H9 (cell line): ENCODE measurements at regions not wholly inside any gene's neighbourhood (a gene's known extent, or its start where the extent isn't known, plus 50 kb on each side); places are given as distances from the start of the nearest gene placed in this dataset.
A peak's percentile ranks its signal among the peaks of the same experiment; 100 is the strongest.
"Not testable (repeated sequence)": the region's sequence is repeated elsewhere in the genome, so short reads cannot be mapped to it uniquely, and the experiment has no call there.

Source experiments
- DNase-seq: peaks from one replicate; pipeline ENCODE4 v3.0.0-alpha.2; 2017
- H2AFZ ChIP-seq: one replicate; pipeline ENCODE4 v1.6.1; 2013; ENCODE audit warnings: mild to moderate bottlenecking, low read length, control low read depth, moderate library complexity
- H2AK5ac ChIP-seq: 2 replicates; pipeline ENCODE4 v1.6.1; 2013; ENCODE audit warnings: low read length, control low read depth, mixed read lengths; ENCODE audit not compliant: insufficient read length
- H2BK120ac ChIP-seq: one replicate; pipeline ENCODE4 v1.6.1; 2013; ENCODE audit warnings: low read depth, mild to moderate bottlenecking, low read length, control low read depth, inconsistent platforms; ENCODE audit not compliant: poor library complexity, severe bottlenecking
- H2BK12ac ChIP-seq: 2 replicates; pipeline ENCODE4 v1.6.1; 2013; ENCODE audit warnings: low read length, control low read depth, mixed read lengths, low read depth; ENCODE audit not compliant: insufficient read length
- H2BK15ac ChIP-seq: 2 replicates; pipeline ENCODE4 v1.6.1; 2013; ENCODE audit warnings: low read depth, low read length, control low read depth
- H2BK20ac ChIP-seq: one replicate; pipeline ENCODE4 v1.6.1; 2013; ENCODE audit warnings: low read depth, mild to moderate bottlenecking, low read length, control low read depth, inconsistent platforms; ENCODE audit not compliant: poor library complexity, severe bottlenecking
- H2BK5ac ChIP-seq: 2 replicates; pipeline ENCODE4 v1.6.1; 2013; ENCODE audit warnings: low read length, control low read depth, mixed read lengths; ENCODE audit not compliant: insufficient read length
- H3K14ac ChIP-seq: 2 replicates; pipeline ENCODE4 v1.6.1; 2013; ENCODE audit warnings: low read length, control low read depth; ENCODE audit not compliant: insufficient read depth
- H3K18ac ChIP-seq: 2 replicates; pipeline ENCODE4 v1.6.1; 2013; ENCODE audit warnings: low read depth, mild to moderate bottlenecking, mixed read lengths, low read length, control low read depth; ENCODE audit not compliant: insufficient read length
- H3K23ac ChIP-seq: 2 replicates; pipeline ENCODE4 v1.6.1; 2013; ENCODE audit warnings: low read length, control low read depth, mixed read lengths, low read depth; ENCODE audit not compliant: insufficient read length
- H3K23me2 ChIP-seq: 2 replicates; pipeline ENCODE4 v1.6.1; 2013; ENCODE audit warnings: low read depth, mild to moderate bottlenecking, mixed read lengths, low read length, control low read depth; ENCODE audit not compliant: insufficient read length, poor library complexity, severe bottlenecking
- H3K27ac ChIP-seq: 2 replicates; pipeline ENCODE4 v1.5.1; 2013; ENCODE audit warnings: low read length, control low read depth, mixed read lengths, low read depth; ENCODE audit not compliant: insufficient read length
- H3K27me3 ChIP-seq: 2 replicates; pipeline ENCODE4 v1.6.1; 2013; ENCODE audit warnings: low read length, control low read depth, inconsistent platforms; ENCODE audit not compliant: insufficient read depth
- H3K4ac ChIP-seq: 2 replicates; pipeline ENCODE4 v1.6.1; 2013; ENCODE audit warnings: low read depth, mild to moderate bottlenecking, control low read depth, inconsistent platforms, low read length, moderate library complexity
- H3K4me1 ChIP-seq: 2 replicates; pipeline ENCODE4 v1.6.1; 2013; ENCODE audit warnings: low read length, control low read depth, inconsistent platforms; ENCODE audit not compliant: insufficient read depth
- H3K4me2 ChIP-seq: 2 replicates; pipeline ENCODE4 v1.6.1; 2013; ENCODE audit warnings: low read length, control low read depth, mixed read lengths; ENCODE audit not compliant: insufficient read length, insufficient read depth
- H3K56ac ChIP-seq: 2 replicates; pipeline ENCODE4 v1.6.1; 2013; ENCODE audit warnings: low read depth, mild to moderate bottlenecking, mixed read lengths, low read length, control low read depth; ENCODE audit not compliant: insufficient read length
- H3K79me1 ChIP-seq: 2 replicates; pipeline ENCODE4 v1.6.1; 2013; ENCODE audit warnings: low read depth, mild to moderate bottlenecking, moderate library complexity, low read length, control low read depth, inconsistent platforms; ENCODE audit not compliant: insufficient read depth, poor library complexity, severe bottlenecking
- H3K79me2 ChIP-seq: 2 replicates; pipeline ENCODE4 v1.6.1; 2013; ENCODE audit warnings: low read length, control low read depth, inconsistent platforms; ENCODE audit not compliant: insufficient read depth
- H3K9ac ChIP-seq: 2 replicates; pipeline ENCODE4 v1.6.1; 2013; ENCODE audit warnings: low read length, control low read depth, mixed read lengths; ENCODE audit not compliant: insufficient read length; ENCODE audit errors: extremely low read depth
- H3K9me3 ChIP-seq: one replicate; pipeline ENCODE4 v1.6.1; 2013; ENCODE audit warnings: low read depth, low read length, inconsistent platforms; ENCODE audit not compliant: control insufficient read depth
- H3T11ph ChIP-seq: one replicate; pipeline ENCODE4 v1.6.1; 2013; ENCODE audit warnings: mild to moderate bottlenecking, low read length, control low read depth, inconsistent platforms
- H4K20me1 ChIP-seq: one replicate; pipeline ENCODE4 v1.6.1; 2013; ENCODE audit not compliant: control insufficient read depth, insufficient read length, insufficient read depth
- H4K5ac ChIP-seq: 2 replicates; pipeline ENCODE4 v1.6.1; 2013; ENCODE audit warnings: low read depth, mild to moderate bottlenecking, mixed read lengths, low read length, control low read depth; ENCODE audit not compliant: insufficient read length
- H4K8ac ChIP-seq: replicated peaks from 2 replicates; pipeline ENCODE4 v1.6.1; 2013; ENCODE audit warnings: low read length, control low read depth, mixed read lengths, low read depth; ENCODE audit not compliant: insufficient read length
- H4K91ac ChIP-seq: 2 replicates; pipeline ENCODE4 v1.6.1; 2013; ENCODE audit warnings: low read depth, mild to moderate bottlenecking, moderate library complexity, mixed read lengths, low read length, control low read depth; ENCODE audit not compliant: insufficient read length
- H3K27ac Mint-ChIP-seq, 3 experiments: 2 replicates in 2 of 3; 3 replicates in 1 of 3; pipeline ENCODE4 v1.8.0; 2020 to 2021; ENCODE audit warnings: mixed read lengths in 3 of 3, mild to moderate bottlenecking in 1 of 3, moderate library complexity in 1 of 3
- H3K27me3 Mint-ChIP-seq: 2 replicates; pipeline ENCODE4 v1.8.0; 2021; ENCODE audit warnings: low read depth, mild to moderate bottlenecking, moderate library complexity, mixed read lengths
- H3K36me3 Mint-ChIP-seq, 3 experiments: 2 replicates in 2 of 3; 3 replicates in 1 of 3; pipeline ENCODE4 v1.8.0; 2020 to 2021; ENCODE audit warnings: low read depth in 3 of 3, mixed read lengths in 3 of 3; ENCODE audit not compliant: insufficient read depth in 1 of 3
- H3K4me1 Mint-ChIP-seq, 2 experiments: 2 replicates each; pipeline ENCODE4 v1.8.0; 2020; ENCODE audit warnings: mixed read lengths in 2 of 2
- H3K4me3 Mint-ChIP-seq, 2 experiments: 2 replicates in 1 of 2; 3 replicates in 1 of 2; pipeline ENCODE4 v1.8.0; 2020 to 2021; ENCODE audit warnings: mild to moderate bottlenecking in 2 of 2, mixed read lengths in 2 of 2, moderate library complexity in 1 of 2
- H3K9me3 Mint-ChIP-seq, 2 experiments: 2 replicates in 1 of 2; 3 replicates in 1 of 2; pipeline ENCODE4 v1.8.0; 2020; ENCODE audit warnings: mild to moderate bottlenecking in 2 of 2, mixed read lengths in 2 of 2, moderate library complexity in 1 of 2
- WGBS: extraction: QIAGEN DNeasy Blood & Tissue Kit; methylation state at CpG from one replicate; pipeline ENCODE4 v1.1.7; 2013; ENCODE audit warnings: missing lambda C conversion rate, low lambda C conversion rate, mixed read lengths; ENCODE audit not compliant: insufficient read length; ENCODE audit errors: extremely low coverage; 5-methylcytosine and 5-hydroxymethylcytosine counted together

- H3K4me2 ChIP-seq, H4K20me1 ChIP-seq, H3K18ac ChIP-seq, H3T11ph ChIP-seq, H2AK5ac ChIP-seq, H3K23me2 ChIP-seq, DNase-seq, H4K8ac ChIP-seq, H3K36me3 Mint-ChIP-seq, H3K27me3 Mint-ChIP-seq, H3K27me3 ChIP-seq, H3K9me3 Mint-ChIP-seq, H3K27ac ChIP-seq, H2BK20ac ChIP-seq, H3K9me3 ChIP-seq, H2BK120ac ChIP-seq, H2BK15ac ChIP-seq, H3K4me1 Mint-ChIP-seq, H3K4me3 Mint-ChIP-seq, H3K14ac ChIP-seq, H3K79me1 ChIP-seq, H3K27ac Mint-ChIP-seq, H3K4ac ChIP-seq, H4K5ac ChIP-seq, H2BK12ac ChIP-seq, H3K9ac ChIP-seq, H3K4me1 ChIP-seq, H2AFZ ChIP-seq, H3K79me2 ChIP-seq, H3K56ac ChIP-seq, H2BK5ac ChIP-seq, H4K91ac ChIP-seq, H3K23ac ChIP-seq: not testable (repeated sequence)
- WGBS = no CpG with 5 or more reads among the region's 3 CpGs
Measured at GRCh38 chr9:38926565-38926964, 206.6 kb upstream of the FAM240B start.

- H2BK5ac ChIP-seq, H2BK20ac ChIP-seq, H4K5ac ChIP-seq, H4K8ac ChIP-seq, H3K23ac ChIP-seq, H3K4me2 ChIP-seq, H3K79me1 ChIP-seq, H2AK5ac ChIP-seq, H3K36me3 Mint-ChIP-seq, H3K23me2 ChIP-seq, H2BK120ac ChIP-seq, H3K9ac ChIP-seq, H3K27ac ChIP-seq, H3K4me1 Mint-ChIP-seq, H3K79me2 ChIP-seq, H3K4ac ChIP-seq, H3K27me3 ChIP-seq, H3K9me3 Mint-ChIP-seq, H3K14ac ChIP-seq, H3K27me3 Mint-ChIP-seq, H3K18ac ChIP-seq, H3K9me3 ChIP-seq, DNase-seq, H2BK15ac ChIP-seq, H3K4me3 Mint-ChIP-seq, H3T11ph ChIP-seq, H3K4me1 ChIP-seq, H3K27ac Mint-ChIP-seq, H2AFZ ChIP-seq, H3K56ac ChIP-seq, H4K91ac ChIP-seq, H2BK12ac ChIP-seq, H4K20me1 ChIP-seq: not testable (repeated sequence)
- WGBS = no CpG with 5 or more reads among the region's 3 CpGs
Measured at GRCh38 chr9:38921253-38921652, 201.3 kb upstream of the FAM240B start.

- H2BK120ac ChIP-seq, H3T11ph ChIP-seq, H3K56ac ChIP-seq, H3K79me2 ChIP-seq, H2BK20ac ChIP-seq, H3K36me3 Mint-ChIP-seq, H2BK5ac ChIP-seq, H2BK15ac ChIP-seq, H2AFZ ChIP-seq, H3K4me1 Mint-ChIP-seq, H3K9ac ChIP-seq, H3K14ac ChIP-seq, H3K9me3 ChIP-seq, H2AK5ac ChIP-seq, H3K23me2 ChIP-seq, H3K23ac ChIP-seq, H3K18ac ChIP-seq, H2BK12ac ChIP-seq, H4K5ac ChIP-seq, H3K9me3 Mint-ChIP-seq, H3K27ac Mint-ChIP-seq, H3K79me1 ChIP-seq, H4K8ac ChIP-seq, H3K4me2 ChIP-seq, H4K20me1 ChIP-seq, H3K27me3 Mint-ChIP-seq, H3K27ac ChIP-seq, H4K91ac ChIP-seq, H3K4me1 ChIP-seq, H3K4me3 Mint-ChIP-seq, H3K4ac ChIP-seq, H3K27me3 ChIP-seq: not testable (repeated sequence)
- WGBS = no CpG with 5 or more reads among the region's 4 CpGs
- peak; percentile 16 for DNase-seq
Measured at GRCh38 chr9:38910629-38911028, 190.7 kb upstream of the FAM240B start.
